HUES64 (cell line): ENCODE measurements at regions not wholly inside any gene's neighbourhood (a gene's known extent, or its start where the extent isn't known, plus 50 kb on each side); places are given as distances from the start of the nearest gene placed in this dataset.
"Not testable (repeated sequence)": the region's sequence is repeated elsewhere in the genome, so short reads cannot be mapped to it uniquely, and the experiment has no call there.

Experiments used
- H3K27ac ChIP-seq: 2 replicates; pipeline ENCODE4 v1.7.0; 2013; ENCODE audit warnings: low read depth, low read length, inconsistent platforms
- H3K27me3 ChIP-seq: 2 replicates; pipeline ENCODE4 v1.6.1; 2013; ENCODE audit warnings: mild to moderate bottlenecking, low read length; ENCODE audit not compliant: insufficient read depth
- H3K36me3 ChIP-seq: 2 replicates; pipeline ENCODE4 v1.6.1; 2013; ENCODE audit warnings: mild to moderate bottlenecking, low read length; ENCODE audit not compliant: insufficient read depth
- H3K4me1 ChIP-seq: 2 replicates; pipeline ENCODE4 v1.6.1; 2013; ENCODE audit warnings: mild to moderate bottlenecking, low read length, moderate library complexity; ENCODE audit not compliant: insufficient read depth
- H3K4me3 ChIP-seq: 2 replicates; pipeline ENCODE4 v1.5.1; 2013; ENCODE audit warnings: mild to moderate bottlenecking, low read length, moderate library complexity
- H3K9ac ChIP-seq: 2 replicates; pipeline ENCODE4 v1.6.1; 2013; ENCODE audit warnings: mild to moderate bottlenecking, low read depth, low read length
- H3K9me3 ChIP-seq: 2 replicates; pipeline ENCODE4 v1.6.1; 2013; ENCODE audit warnings: low read depth, low read length; ENCODE audit not compliant: insufficient read depth
- WGBS: fragments of 150-250, 120-280 bp; methylation state at CpG from one replicate; pipeline ENCODE4 v1.1.7; 2013; ENCODE audit warnings: missing lambda C conversion rate; 5-methylcytosine and 5-hydroxymethylcytosine counted together

GRCh38 chr7:106560482-106560881 is 100.5 kb downstream of the CCDC71L start:
- Histone ChIP-seq H3K9me3 (no peaks in the 10 kb centered on the region), H3K36me3 (no peaks in the 10 kb centered on the region), H3K9ac (no peak overlapping the region), H3K4me3 (no peak overlapping the region), H3K27ac (no peak overlapping the region), H3K4me1 (no peaks in the 10 kb centered on the region), H3K27me3 (no peaks in the 10 kb centered on the region)
- WGBS: 97% methylated on average over 5 of the region's 5 CpGs

GRCh38 chr7:106556244-106556643 is 104.7 kb downstream of the CCDC71L start:
- H3K36me3 ChIP-seq, H3K9me3 ChIP-seq, H3K9ac ChIP-seq, H3K27me3 ChIP-seq, H3K4me1 ChIP-seq, H3K4me3 ChIP-seq, H3K27ac ChIP-seq: not testable (repeated sequence)
- WGBS: 79% methylated on average over 2 of the region's 2 CpGs

DNA sequence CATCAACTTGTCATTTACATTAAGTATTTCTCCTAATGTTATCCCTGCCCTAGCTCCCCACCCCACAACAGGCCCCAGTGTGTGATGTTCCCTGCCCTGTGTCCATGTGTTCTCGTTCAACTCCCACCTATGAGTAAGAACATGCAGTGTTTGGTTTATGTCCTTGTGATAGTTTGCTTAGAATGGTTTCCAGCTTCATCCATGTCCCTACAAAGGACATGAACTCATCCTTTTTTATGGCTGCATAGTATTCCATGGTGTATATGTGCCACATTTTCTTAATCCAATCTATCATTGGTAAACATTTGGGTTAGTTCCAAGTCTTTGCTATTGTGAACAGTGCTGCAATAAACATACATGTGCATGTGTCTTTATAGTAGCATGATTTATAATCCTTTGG is 106.3 kb downstream of the CCDC71L start:
- not testable (repeated sequence) for H3K4me3 ChIP-seq, H3K9ac ChIP-seq, H3K9me3 ChIP-seq, H3K36me3 ChIP-seq, H3K27ac ChIP-seq, H3K27me3 ChIP-seq, H3K4me1 ChIP-seq
- WGBS: 100% methylated on average over 1 of the region's 1 CpG

DNA sequence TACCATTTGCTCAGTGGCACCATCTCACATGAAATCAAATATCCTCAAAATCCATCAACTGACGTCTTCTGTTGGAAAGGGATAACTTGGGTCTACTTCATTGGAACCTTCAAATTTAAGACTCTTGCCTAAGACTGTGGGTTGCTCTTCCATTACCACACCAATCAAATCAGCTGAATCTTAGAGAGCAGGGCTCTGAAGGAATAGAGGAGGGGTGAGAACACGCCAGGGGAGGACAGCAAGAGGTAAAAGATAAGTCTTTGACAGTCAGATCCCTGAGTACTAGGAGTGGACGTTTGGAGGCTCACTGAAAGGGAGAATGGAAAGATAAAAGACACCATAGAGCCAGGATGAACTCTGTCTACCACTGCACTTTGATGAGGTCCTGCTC is 107.5 kb downstream of the CCDC71L start:
- H3K27ac ChIP-seq: no peak overlapping the region
- no peaks in the 10 kb centered on the region for H3K27me3 ChIP-seq
- no peaks in the 10 kb centered on the region for H3K36me3 ChIP-seq
- H3K4me1 ChIP-seq: no peaks in the 10 kb centered on the region
- H3K9me3 ChIP-seq: no peaks in the 10 kb centered on the region
- H3K9ac ChIP-seq: no peak overlapping the region
- H3K4me3 ChIP-seq: no peak overlapping the region
- WGBS: 76% methylated on average over 3 of the region's 3 CpGs

DNA sequence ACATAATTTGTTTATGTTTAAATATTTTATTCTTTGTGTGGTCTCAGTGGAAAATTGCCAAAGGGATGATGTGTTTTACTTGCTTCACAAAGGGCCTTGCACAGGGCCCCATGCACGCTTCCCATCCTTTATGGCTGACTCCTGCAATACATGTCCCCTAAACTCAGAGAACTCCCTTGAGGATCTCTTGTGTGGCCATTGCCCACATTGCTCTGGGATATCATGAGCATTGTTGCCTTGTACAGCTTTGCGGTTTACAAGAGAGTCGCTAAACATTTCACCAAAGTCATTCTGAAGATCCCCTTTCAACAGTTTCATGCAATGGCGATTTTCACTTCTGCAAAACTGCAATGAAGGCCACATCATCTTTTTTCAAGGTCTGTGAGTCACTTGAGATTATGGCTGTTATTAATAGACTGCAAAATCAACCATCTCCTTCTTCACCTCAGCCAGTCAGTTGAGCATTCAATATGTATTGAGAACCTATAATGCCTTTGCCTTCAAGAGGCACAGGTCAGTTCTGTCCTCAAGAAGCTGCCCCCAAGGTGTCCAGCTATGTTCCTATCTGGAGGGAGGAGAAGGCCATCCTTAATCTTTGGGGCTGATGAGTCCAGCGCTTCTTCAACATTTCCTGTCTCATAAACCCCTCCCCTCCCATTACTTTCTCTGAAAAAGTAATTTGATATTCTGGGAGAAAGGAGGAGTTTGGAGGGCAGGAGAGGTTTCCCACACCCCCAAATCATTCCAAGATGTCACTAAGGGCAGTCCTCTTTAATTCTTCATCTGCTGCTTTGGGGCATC is 108.1 kb downstream of the CCDC71L start:
- no peaks in the 10 kb centered on the region for H3K36me3 ChIP-seq
- no peaks in the 10 kb centered on the region for H3K27me3 ChIP-seq
- no peak overlapping the region for H3K4me3 ChIP-seq
- no peaks in the 10 kb centered on the region for H3K4me1 ChIP-seq
- 94% methylated on average over 4 of the region's 5 CpGs for WGBS
- no peak overlapping the region for H3K9ac ChIP-seq
- no peak overlapping the region for H3K27ac ChIP-seq
- no peaks in the 10 kb centered on the region for H3K9me3 ChIP-seq

DNA sequence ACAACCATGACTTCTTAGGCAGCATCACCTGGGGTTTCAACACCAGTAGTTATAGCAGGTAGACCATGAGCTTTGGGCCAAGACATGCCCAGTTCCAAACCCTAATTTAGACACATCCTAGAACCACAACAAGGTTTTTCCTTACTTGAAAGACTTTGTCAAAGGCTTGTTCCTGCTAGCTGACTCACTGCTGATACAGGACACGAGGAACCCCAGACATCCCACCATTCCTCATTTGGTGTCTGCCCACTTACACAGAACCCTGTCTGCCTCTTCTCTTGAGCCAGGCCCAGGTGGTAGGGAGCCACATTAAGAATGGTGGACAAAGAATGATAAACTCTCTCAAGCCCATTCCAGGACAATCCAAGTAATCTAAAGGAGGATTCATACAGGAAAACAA is 109.0 kb downstream of the CCDC71L start:
- Histone ChIP-seq H3K4me1 (no peaks in the 10 kb centered on the region), H3K9me3 (no peaks in the 10 kb centered on the region), H3K27ac (no peak overlapping the region), H3K27me3 (no peaks in the 10 kb centered on the region), H3K36me3 (no peaks in the 10 kb centered on the region), H3K9ac (no peak overlapping the region), H3K4me3 (no peak overlapping the region)
- 89% methylated on average over 1 of the region's 1 CpG for WGBS

DNA sequence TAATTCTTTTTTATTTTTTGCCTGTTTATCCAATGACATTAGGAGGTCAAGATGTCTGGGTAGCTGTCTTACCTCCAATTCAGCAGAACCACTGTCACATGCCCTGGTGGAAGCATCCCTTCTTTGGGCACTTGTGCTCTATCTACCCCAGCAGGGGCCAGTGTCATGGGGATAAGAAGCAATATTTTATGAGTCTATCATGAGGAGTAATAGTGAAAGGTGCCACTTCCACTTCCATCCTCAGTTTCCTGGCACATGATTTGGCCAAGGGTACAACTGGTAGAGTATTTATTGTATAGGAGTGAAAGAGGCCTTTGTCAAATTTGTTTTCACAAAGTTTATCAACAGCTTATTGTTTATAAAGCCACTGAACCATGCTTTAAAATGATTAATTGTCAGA is 112.5 kb downstream of the CCDC71L start:
- H3K4me1 ChIP-seq: no peaks in the 10 kb centered on the region
- H3K27ac ChIP-seq: no peak overlapping the region
- H3K27me3 ChIP-seq: no peaks in the 10 kb centered on the region
- H3K9ac ChIP-seq: no peak overlapping the region
- H3K36me3 ChIP-seq: no peaks in the 10 kb centered on the region
- H3K9me3 ChIP-seq: no peaks in the 10 kb centered on the region
- H3K4me3 ChIP-seq: no peak overlapping the region

DNA sequence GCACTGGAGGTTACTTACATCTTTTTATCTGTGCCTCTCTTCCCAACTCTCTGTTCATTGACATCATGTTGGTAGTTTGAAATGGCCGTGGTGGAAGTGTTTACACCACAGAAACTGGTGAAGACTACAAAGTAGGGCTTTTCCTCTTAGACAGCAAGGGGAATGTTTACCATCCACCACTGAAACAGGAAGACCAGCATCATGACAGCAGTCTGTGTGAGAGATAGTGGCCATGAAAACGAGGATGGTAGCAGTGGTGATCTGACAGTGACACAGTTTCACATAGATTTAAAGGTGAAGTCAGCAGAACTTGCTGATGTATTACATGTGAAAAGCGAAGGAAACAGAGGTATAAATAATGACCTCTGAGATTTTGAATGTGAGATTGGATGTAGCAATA is 115.7 kb downstream of the CCDC71L start:
- Histone ChIP-seq H3K27me3 (no peaks in the 10 kb centered on the region), H3K9ac (no peak overlapping the region), H3K4me1 (no peaks in the 10 kb centered on the region), H3K36me3 (no peaks in the 10 kb centered on the region), H3K27ac (no peak overlapping the region), H3K4me3 (no peak overlapping the region), H3K9me3 (no peaks in the 10 kb centered on the region)
- WGBS: 90% methylated on average over 3 of the region's 3 CpGs

DNA sequence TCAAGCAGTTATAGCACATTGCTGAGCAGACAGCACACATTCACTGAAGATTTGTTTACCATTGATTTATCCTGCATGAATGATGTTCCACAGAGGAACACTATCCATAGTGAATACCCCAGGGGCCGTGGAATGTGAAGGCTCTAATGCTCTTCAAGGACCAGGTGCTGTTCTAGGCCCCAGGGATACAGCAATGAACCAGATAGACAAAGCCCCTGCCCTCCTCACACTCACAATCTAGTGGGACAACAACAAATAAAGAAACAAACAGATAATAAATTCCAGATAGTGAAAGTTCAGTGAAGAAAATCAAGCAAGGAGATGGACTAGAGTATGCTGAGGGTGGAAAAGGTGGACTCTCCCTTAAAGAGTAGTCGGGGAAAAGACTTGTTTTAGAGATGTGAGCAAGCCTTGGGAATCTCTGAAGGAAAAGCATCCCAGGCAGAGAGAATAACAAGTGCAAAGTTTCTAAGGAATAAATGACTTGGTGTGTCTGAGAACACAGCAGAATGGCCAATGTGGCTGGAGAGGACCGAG is 117.7 kb downstream of the CCDC71L start:
- H3K36me3 ChIP-seq: no peaks in the 10 kb centered on the region
- H3K27me3 ChIP-seq: no peaks in the 10 kb centered on the region
- no peaks in the 10 kb centered on the region for H3K9me3 ChIP-seq
- WGBS: 93% methylated on average over 3 of the region's 3 CpGs
- H3K4me1 ChIP-seq: no peaks in the 10 kb centered on the region
- no peak overlapping the region for H3K4me3 ChIP-seq
- no peak overlapping the region for H3K9ac ChIP-seq
- H3K27ac ChIP-seq: no peak overlapping the region

GRCh38 chr7:106542550-106543220 is 118.3 kb downstream of the CCDC71L start:
- H3K9ac ChIP-seq: no peak overlapping the region
- H3K27ac ChIP-seq: no peak overlapping the region
- 33% methylated on average over 2 of the region's 2 CpGs for WGBS
- H3K27me3 ChIP-seq: no peaks in the 10 kb centered on the region
- H3K36me3 ChIP-seq: no peaks in the 10 kb centered on the region
- H3K9me3 ChIP-seq: no peaks in the 10 kb centered on the region
- H3K4me1 ChIP-seq: no peaks in the 10 kb centered on the region
- no peak overlapping the region for H3K4me3 ChIP-seq

DNA sequence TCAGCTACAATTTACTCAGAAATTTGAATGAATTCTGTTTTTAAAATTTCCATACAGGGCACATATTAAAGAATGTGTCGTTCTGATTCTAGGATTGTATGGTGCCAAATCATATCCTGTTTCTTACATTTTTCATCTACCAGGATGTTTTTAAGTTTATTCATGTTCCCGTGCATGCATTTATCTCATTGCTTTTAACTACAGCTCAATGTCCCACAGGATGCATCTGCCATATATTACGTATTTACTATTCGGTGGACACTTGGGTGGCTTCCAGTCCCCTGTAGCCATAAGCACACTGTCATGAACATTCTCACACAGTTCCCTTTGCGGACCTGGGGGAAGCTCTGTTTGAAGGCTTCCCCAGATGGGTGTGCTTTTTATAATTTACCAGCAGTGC is 122.3 kb downstream of the CCDC71L start:
- no peaks in the 10 kb centered on the region for H3K36me3 ChIP-seq
- H3K9me3 ChIP-seq: no peaks in the 10 kb centered on the region
- no peak overlapping the region for H3K9ac ChIP-seq
- H3K4me1 ChIP-seq: peaks cover 7% of the 10 kb centered on the region; the same call in 1 of the 2 replicates
- no peak overlapping the region for H3K27ac ChIP-seq
- H3K4me3 ChIP-seq: no peak overlapping the region
- H3K27me3 ChIP-seq: no peaks in the 10 kb centered on the region
- 97% methylated on average over 5 of the region's 5 CpGs for WGBS
